Osteocyte (in vitro differentiated cells): ENCODE measurements at regions not wholly inside any gene's neighbourhood (a gene's known extent, or its start where the extent isn't known, plus 50 kb on each side); places are given as distances from the start of the nearest gene placed in this dataset.

Experiments used
- DNase-seq: peaks from one replicate; pipeline ENCODE4 v3.0.0; 2021; ENCODE audit warnings: mixed read lengths; ENCODE audit not compliant: unreplicated experiment; ENCODE audit errors: extremely low spot score
- H3K27ac Mint-ChIP-seq: one replicate; pipeline ENCODE4 v1.8.0; 2021; ENCODE audit warnings: mild to moderate bottlenecking, mixed read lengths; ENCODE audit not compliant: unreplicated experiment
- H3K27me3 Mint-ChIP-seq: one replicate; pipeline ENCODE4 v1.8.0; 2021; ENCODE audit warnings: mixed read lengths; ENCODE audit not compliant: unreplicated experiment
- H3K36me3 Mint-ChIP-seq: one replicate; pipeline ENCODE4 v1.8.0; 2021; ENCODE audit warnings: mixed read lengths; ENCODE audit not compliant: unreplicated experiment
- H3K4me1 Mint-ChIP-seq: one replicate; pipeline ENCODE4 v1.8.0; 2021; ENCODE audit warnings: mixed read lengths; ENCODE audit not compliant: unreplicated experiment
- H3K4me3 Mint-ChIP-seq: one replicate; pipeline ENCODE4 v1.8.0; 2021; ENCODE audit warnings: mild to moderate bottlenecking, moderate library complexity, mixed read lengths; ENCODE audit not compliant: unreplicated experiment
- H3K9me3 Mint-ChIP-seq: one replicate; pipeline ENCODE4 v1.8.0; 2021; ENCODE audit warnings: mixed read lengths; ENCODE audit not compliant: unreplicated experiment
- CTCF ChIP-seq: fragments of 200-600 bp; sonication (generic); IDR thresholded peaks from 2 replicates; pipeline ENCODE4 v1.5.0; 2021; ENCODE audit warnings: antibody characterized with exemption, mild to moderate bottlenecking, moderate library complexity

- no peak for DNase-seq
- peaks cover 10% of the 10 kb centered on the region for H3K27me3 Mint-ChIP-seq
- peaks cover 18% of the 10 kb centered on the region for H3K4me1 Mint-ChIP-seq
- H3K27ac Mint-ChIP-seq = no peak overlapping the region
- H3K9me3 Mint-ChIP-seq = peaks cover 4% of the 10 kb centered on the region
- no peaks in the 10 kb centered on the region for H3K36me3 Mint-ChIP-seq
- H3K4me3 Mint-ChIP-seq = no peak overlapping the region
- no peak for TF ChIP-seq CTCF
These were observed 84.3 kb upstream of the PRDM11 start for GRCh38 chr11:45062115-45062514.

DNA sequence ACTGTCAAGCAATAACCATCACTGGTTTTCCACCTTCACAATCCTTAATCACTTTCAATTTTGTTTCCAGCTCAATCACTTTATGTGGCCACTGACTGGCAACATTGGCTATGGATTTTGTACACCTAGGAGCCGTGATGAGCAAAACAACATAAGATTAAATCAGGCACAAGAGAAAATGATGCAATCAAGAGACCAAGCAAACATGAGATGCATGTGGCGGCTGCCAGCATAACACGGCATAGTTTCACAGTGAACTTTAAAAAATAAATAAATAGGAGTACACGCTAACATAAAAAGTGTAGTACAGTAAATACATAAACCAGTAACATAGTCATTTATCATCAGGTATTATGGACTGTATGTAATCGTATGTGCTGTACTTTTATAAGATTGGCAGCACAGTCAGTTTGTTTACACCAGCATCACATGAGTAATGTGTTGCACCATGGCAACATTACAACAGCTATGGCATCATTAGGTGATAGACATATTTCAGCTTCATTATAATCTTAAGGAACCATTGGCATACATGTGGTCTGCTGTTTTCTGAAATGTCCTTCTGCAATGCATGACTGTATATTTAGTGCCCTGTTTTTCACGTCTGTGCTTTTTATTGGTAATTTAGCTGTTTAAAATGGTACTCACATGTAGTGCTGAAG, 83.3 kb upstream of the PRDM11 start:
- no peak overlapping the region for H3K27ac Mint-ChIP-seq
- DNase-seq = no peak
- H3K4me1 Mint-ChIP-seq = peaks cover 13% of the 10 kb centered on the region

GRCh38 chr11:45063669-45064068, 82.8 kb upstream of the PRDM11 start:
- H3K9me3 Mint-ChIP-seq = peaks cover 4% of the 10 kb centered on the region
- no peak overlapping the region for H3K4me3 Mint-ChIP-seq
- DNase-seq = no peak
- no peak for TF ChIP-seq CTCF
- H3K4me1 Mint-ChIP-seq = peaks cover 9% of the 10 kb centered on the region
- H3K36me3 Mint-ChIP-seq = no peaks in the 10 kb centered on the region
- peaks cover 10% of the 10 kb centered on the region for H3K27me3 Mint-ChIP-seq
- no peak overlapping the region for H3K27ac Mint-ChIP-seq

More for the DNA sequence above, 83.3 kb upstream of the PRDM11 start:
- Mint-ChIP-seq H3K4me3 (no peak overlapping the region), H3K9me3 (peaks cover 4% of the 10 kb centered on the region), H3K36me3 (no peaks in the 10 kb centered on the region), H3K27me3 (peaks cover 10% of the 10 kb centered on the region)
- no peak for TF ChIP-seq CTCF

DNA sequence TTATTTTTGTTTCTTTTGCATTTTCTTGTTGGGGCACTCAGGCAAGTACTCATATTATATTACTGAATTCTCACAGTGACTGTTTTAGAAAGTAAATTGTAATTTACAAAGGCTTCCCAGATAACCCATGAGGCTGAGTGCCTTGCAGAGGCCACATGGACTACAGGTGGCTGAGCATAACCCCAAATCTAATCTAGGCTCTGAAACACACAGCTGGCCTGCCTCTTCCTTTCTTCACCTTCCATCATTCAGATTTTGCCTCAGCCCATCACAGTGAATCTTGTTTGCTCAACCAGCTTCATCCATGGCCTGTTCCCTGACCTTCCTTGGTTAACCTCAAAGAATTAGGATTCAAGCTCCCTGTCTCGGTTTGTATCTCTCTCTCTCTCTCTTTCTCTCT, 78.5 kb upstream of the PRDM11 start:
- H3K36me3 Mint-ChIP-seq = no peaks in the 10 kb centered on the region
- no peak overlapping the region for H3K4me3 Mint-ChIP-seq
- peaks cover 4% of the 10 kb centered on the region for H3K9me3 Mint-ChIP-seq
- peaks cover 10% of the 10 kb centered on the region for H3K27me3 Mint-ChIP-seq
- no peak for DNase-seq
- H3K27ac Mint-ChIP-seq = no peak overlapping the region
- peaks cover 11% of the 10 kb centered on the region for H3K4me1 Mint-ChIP-seq
- no peak for TF ChIP-seq CTCF

GRCh38 chr11:45071232-45071631, 75.2 kb upstream of the PRDM11 start:
- Mint-ChIP-seq H3K27ac (no peak overlapping the region), H3K4me1 (peaks cover 16% of the 10 kb centered on the region), H3K4me3 (no peak overlapping the region), H3K36me3 (no peaks in the 10 kb centered on the region), H3K9me3 (no peaks in the 10 kb centered on the region), H3K27me3 (peaks cover 1% of the 10 kb centered on the region)
- DNase-seq = no peak
- TF ChIP-seq CTCF = no peak
